ENCODE measurements at regions not wholly inside any gene's neighbourhood (a gene's known extent, or its start where the extent isn't known, plus 50 kb on each side); places are given as distances from the start of the nearest gene placed in this dataset.

- no peak for DNase-seq (ENCODE audit: low spot score)
- in situ Hi-C loops (cut with HindIII; ENCODE audit: low sequenced_read_pairs) = no loop called here
Measured at GRCh38 chr15:38042707-38043445, 108.4 kb downstream of the TMCO5A start.

DNA sequence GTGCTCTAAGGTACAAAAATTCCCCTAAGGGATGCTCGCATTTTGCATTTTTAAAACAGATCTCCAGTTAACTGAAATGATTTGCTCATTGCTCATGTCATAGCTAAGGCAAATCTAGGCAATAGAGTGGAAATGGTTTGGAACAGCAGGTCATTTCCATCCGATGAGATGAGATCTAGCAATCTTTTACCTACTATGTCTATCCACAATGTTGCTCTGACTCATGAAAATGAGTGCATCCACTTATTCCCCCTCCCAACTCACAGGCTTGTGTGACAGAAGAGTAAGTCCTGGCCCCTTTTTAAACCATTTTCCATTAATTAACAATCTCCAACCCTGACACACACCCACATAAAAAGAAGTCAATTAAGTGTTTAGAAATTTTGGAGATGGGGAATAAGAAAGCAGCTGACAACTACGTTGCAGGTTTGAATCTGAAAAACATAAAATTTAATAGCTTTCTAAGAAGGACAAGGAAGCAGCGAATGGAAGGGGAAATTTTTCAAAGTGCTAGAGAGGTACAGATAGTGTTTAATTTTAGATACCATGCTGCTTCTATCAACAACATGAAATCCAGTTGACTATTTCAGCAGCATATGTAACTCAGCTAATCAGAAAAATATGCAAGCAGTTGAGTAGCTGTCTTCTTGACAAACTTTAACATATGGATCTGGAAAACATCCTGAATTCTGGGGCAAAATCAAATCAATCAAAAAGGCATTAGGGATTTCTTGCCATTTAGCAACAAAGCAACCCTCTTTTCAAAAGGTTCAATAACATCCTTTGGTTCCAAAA lies 112.0 kb downstream of the TMCO5A start:
- in situ Hi-C loops (cut with HindIII; ENCODE audit: low sequenced_read_pairs) = no loop called here
- no peak for DNase-seq (ENCODE audit: low spot score)

DNA sequence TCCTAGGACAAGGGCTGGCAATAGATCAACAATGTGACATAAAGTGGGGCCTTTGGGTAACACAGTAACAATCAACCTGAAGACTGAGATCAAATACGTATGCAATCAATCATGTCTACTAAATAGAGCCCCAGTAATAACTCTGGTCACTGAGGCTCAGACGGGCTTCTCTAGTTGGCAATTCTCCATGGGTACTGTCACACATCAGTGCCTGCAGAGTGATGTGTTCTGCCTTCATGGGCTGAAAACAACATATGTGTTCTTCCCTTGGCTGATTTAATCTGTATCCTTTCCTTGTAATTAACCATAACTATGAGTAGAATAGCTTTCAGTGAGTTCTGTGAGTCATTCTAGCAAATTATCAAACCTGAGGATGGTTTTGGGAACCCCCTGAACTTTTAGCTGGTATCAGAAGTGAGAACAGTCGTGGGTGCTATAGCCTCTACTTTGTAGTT lies 113.6 kb downstream of the TMCO5A start:
- DNase-seq (ENCODE audit: low spot score) = no peak
- in situ Hi-C loops (cut with HindIII; ENCODE audit: low sequenced_read_pairs) = no loop called here

DNA sequence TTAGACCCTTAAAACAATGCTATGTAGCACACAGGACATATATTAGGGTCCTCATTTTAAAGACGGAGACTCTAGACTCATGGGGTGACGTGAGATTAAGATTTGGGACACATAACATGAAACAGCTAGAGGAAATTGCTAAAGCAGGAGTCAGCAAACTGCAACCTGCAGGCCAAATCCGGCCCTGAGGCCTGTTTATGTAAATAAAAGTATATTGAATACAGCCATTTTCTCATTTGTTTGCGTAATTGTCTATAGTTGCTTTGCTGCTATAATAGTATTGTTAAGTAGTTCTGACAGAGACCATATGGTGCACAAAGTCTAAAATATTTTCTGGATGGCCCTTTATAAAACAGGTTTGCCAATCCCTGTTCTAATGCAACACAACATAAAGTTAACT lies 115.5 kb downstream of the TMCO5A start:
- DNase-seq (ENCODE audit: low spot score) = no peak
- in situ Hi-C loops (cut with HindIII; ENCODE audit: low sequenced_read_pairs) = no loop called here

DNA sequence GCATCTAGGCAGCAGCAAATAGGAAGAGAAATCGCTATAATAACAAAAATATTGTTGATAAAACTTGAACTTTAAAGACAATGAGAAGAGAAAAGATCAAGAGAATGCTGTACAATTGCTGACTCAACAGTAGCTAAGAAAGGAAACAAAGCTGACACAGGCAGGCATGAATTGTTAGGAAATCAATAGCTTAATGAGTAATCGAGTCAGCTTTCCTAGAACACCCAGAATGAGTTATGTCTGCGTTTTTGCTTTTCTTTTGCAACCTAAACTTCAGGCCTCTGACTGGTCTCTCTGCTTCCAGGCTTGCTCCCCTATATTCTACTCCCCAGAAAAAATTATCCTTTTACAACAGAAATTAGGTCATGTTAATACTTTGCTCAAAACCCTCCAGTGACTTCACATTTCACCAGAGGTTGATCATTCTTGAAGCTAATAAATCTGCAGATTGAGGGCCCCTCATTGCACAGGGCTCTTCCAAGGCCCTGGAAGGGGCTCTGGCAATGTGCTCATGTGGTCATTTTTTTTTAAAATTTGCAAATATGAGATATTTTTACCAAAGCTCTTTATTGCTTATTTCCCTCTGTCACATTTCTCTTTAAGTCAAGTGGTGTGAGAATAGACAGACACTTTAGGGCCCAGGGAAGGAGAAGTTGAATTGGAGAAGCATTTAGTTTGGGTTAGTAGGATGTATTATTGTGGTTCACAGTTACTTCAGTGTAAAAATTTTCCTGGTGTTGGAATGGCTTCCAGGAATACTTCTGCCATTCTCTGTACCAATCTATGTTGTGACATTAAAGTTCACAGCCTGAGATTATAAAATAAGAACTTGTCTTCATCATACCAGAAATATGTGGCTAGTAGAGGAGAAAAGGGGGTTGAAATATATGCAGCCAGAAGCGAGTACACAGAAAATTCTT lies 116.3 kb downstream of the TMCO5A start:
- in situ Hi-C loops (cut with HindIII; ENCODE audit: low sequenced_read_pairs) = no loop called here
- DNase-seq (ENCODE audit: low spot score) = no peak

GRCh38 chr15:38053205-38053604 lies 118.8 kb downstream of the TMCO5A start:
- no peak for DNase-seq (ENCODE audit: low spot score)
- in situ Hi-C loops (cut with HindIII; ENCODE audit: low sequenced_read_pairs) = no loop called here

DNA sequence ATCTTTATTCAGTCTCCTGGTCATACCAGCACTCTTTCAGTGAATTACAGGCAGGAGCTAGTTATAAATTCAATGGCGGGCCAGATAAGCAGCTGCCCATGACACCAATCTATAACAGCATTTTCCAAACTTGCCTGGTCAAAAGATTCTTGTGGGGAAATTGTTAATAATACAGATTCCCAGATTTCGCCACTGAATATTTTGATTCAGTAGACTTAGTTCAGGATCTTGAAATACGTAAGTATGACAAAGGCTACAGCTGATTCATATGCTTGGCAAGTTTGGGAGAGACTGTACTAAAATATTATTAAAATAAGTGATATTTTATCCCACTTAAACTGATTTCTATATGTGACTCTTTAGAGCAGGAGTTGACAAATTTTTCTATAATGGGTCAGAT lies 119.3 kb downstream of the TMCO5A start:
- in situ Hi-C loops (cut with HindIII; ENCODE audit: low sequenced_read_pairs) = no loop called here
- no peak for DNase-seq (ENCODE audit: low spot score)

- in situ Hi-C loops (cut with HindIII; ENCODE audit: low sequenced_read_pairs) = no loop called here
- DNase-seq (ENCODE audit: low spot score) = no peak
Measured at GRCh38 chr15:38054488-38054887, 120.0 kb downstream of the TMCO5A start.

DNA sequence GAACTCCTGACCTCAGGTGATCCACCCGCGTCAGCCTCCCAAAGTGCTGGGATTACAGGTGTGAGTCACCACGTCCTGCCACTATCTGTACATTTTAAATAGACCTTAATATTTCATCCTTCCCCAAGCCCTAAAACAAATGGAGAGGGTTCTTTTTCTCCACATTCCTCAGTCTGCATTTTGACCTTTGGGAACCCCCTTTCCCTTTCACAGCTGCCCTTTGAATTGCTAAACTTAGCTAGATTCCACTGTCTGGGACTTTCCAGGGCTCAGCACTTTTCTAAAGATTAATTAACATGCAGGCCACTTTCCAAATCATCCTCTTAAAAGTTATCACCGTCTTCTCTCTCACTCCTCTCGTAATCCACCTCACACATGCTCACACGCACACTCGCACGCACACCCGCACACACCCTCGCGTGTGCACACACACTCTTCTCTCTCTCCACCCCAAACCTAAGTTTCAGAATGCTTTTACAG lies 124.2 kb downstream of the TMCO5A start:
- in situ Hi-C loops (cut with HindIII; ENCODE audit: low sequenced_read_pairs) = no loop called here
- DNase-seq (ENCODE audit: low spot score) = no peak

GRCh38 chr15:38059665-38060064 lies 125.2 kb downstream of the TMCO5A start:
- no peak for DNase-seq (ENCODE audit: low spot score)
- in situ Hi-C loops (cut with HindIII; ENCODE audit: low sequenced_read_pairs) = no loop called here

GRCh38 chr15:38061856-38062649 lies 127.6 kb downstream of the TMCO5A start:
- no peak for DNase-seq (ENCODE audit: low spot score)
- in situ Hi-C loops (cut with HindIII; ENCODE audit: low sequenced_read_pairs) = no loop called here

GRCh38 chr15:38062696-38063095 lies 128.3 kb downstream of the TMCO5A start:
- in situ Hi-C loops (cut with HindIII; ENCODE audit: low sequenced_read_pairs) = no loop called here
- DNase-seq (ENCODE audit: low spot score) = no peak

GRCh38 chr15:38065721-38066345 lies 131.4 kb downstream of the TMCO5A start:
- in situ Hi-C loops (cut with HindIII; ENCODE audit: low sequenced_read_pairs) = no loop called here
- DNase-seq (ENCODE audit: low spot score) = no peak

- in situ Hi-C loops (cut with HindIII; ENCODE audit: low sequenced_read_pairs) = no loop called here
- no peak for DNase-seq (ENCODE audit: low spot score)
Measured at GRCh38 chr15:38066612-38067011, 132.2 kb downstream of the TMCO5A start.

DNA sequence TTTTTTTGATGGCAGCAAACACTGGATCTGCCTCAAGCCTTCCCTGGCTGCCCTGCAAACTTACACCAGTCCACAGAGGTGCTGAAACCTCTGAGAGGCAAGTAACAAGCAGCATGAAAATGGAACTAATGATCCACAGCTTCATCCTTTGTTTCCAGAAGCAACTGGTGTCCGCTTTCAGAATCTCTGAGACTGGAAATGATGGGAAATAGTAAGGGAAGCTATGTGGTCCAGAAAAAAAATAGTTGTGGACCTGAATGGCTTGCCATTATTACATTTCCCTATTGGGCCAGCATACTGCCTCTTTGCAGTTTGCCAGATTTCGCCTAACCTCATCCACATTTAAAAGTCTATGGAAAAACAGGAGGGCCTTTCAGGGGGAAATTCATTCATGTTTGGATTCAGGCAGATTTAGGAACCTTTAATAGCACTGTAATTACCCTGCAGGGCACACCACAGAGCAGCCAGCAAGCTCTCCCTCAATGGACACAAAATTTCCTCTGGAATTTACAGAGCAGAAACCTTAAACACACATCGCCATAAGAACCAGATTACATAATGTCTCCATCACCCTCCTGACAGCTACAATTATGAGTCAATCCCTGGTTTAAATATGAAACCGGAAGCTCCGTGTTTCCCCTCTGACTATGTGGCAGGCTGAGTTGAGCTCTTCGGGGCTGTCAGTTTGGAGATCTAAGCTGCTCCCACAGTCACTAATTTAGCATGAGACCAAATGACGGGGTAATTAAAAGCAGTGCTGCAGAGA lies 134.4 kb downstream of the TMCO5A start:
- no peak for DNase-seq (ENCODE audit: low spot score)
- in situ Hi-C loops (cut with HindIII; ENCODE audit: low sequenced_read_pairs) = no loop called here

DNA sequence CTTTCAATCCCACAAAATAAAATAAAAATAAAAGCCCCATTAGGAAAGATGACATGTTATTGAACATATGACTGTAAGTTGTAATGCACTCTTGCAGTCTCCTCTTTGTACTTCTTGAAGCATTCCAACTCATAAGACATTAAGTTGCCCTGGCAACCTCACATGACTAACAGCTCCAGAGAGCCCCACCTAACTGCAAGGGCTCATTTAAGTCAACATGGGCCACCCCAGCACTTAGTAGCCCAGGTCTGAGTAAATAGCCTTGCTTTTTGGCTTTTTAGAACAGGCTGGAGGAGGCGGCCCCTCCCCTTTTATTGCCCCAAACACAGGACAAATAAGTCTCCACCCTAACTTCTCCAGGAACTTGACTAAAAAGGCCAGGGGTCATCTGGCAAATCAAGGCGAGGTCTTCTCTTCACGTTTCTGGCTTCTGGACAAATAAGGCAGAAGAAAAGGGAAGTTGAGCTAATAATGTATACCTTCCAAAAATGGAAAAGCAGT lies 135.1 kb downstream of the TMCO5A start:
- in situ Hi-C loops (cut with HindIII; ENCODE audit: low sequenced_read_pairs) = no loop called here
- no peak for DNase-seq (ENCODE audit: low spot score)

DNA sequence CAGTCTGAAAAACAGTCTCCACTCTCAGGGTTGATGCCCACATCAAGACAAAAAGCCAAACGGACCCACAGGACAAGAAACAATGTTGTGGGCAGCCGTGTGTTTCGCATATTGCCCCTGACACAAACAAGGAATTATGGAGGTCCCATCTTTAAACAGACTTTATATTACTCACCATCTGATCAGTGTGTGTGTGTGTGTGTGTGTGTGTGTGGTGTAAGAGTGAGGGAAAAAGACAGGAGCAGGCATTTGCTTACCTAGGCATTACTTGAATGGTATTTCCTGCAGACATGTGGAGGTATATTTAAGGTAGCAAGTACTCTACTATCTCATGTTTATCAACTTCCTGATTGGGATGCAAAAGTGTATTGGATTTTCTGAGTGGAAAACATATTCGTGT lies 136.3 kb downstream of the TMCO5A start:
- DNase-seq (ENCODE audit: low spot score) = no peak
- in situ Hi-C loops (cut with HindIII; ENCODE audit: low sequenced_read_pairs) = no loop called here

Data from G401 (cell line).